CD4-positive, CD25-positive, alpha-beta regulatory T cell (primary cell): ENCODE measurements at regions not wholly inside any gene's neighbourhood (a gene's known extent, or its start where the extent isn't known, plus 50 kb on each side); places are given as distances from the start of the nearest gene placed in this dataset.

ENCODE experiments used
- ATAC-seq, 2 donors: fragments of 150-1000 bp; cut with Tn5 transposase; one replicate each; pipeline ENCODE4 v1.10.0; 2021; ENCODE audit warnings: low read depth in 2 of 2, moderate number of reproducible peaks in 2 of 2, moderate library complexity in 1 of 2
- DNase-seq, 3 donors: peaks; one replicate each; pipeline versions ENCODE4 v3.0.0 to v3.0.0-alpha.2; 2012 to 2022; ENCODE audit warnings: mixed read lengths in 1 of 3
- H3K27ac ChIP-seq: one replicate; pipeline ENCODE4 v1.7.0; 2013; ENCODE audit warnings: mild to moderate bottlenecking, low read length; ENCODE audit not compliant: insufficient read depth, poor library complexity, severe bottlenecking
- H3K27me3 ChIP-seq: one replicate; pipeline ENCODE4 v1.7.0; 2013; ENCODE audit warnings: low read length; ENCODE audit not compliant: control insufficient read depth, insufficient read depth
- H3K36me3 ChIP-seq: one replicate; pipeline ENCODE4 v1.7.0; 2013; ENCODE audit warnings: mild to moderate bottlenecking, low read length, moderate library complexity; ENCODE audit not compliant: control insufficient read depth, insufficient read depth
- H3K4me1 ChIP-seq: 2 replicates; pipeline ENCODE4 v1.7.0; 2013; ENCODE audit warnings: mild to moderate bottlenecking, low read length; ENCODE audit not compliant: insufficient read depth, control insufficient read depth, poor library complexity, severe bottlenecking
- H3K4me3 ChIP-seq: one replicate; pipeline ENCODE4 v1.7.0; 2013; ENCODE audit warnings: low read depth, mild to moderate bottlenecking, low read length, moderate library complexity
- H3K9me3 ChIP-seq, 2 experiments: 1 replicate in 1 of 2; 2 replicates in 1 of 2; pipeline ENCODE4 v1.7.0; 2013; ENCODE audit warnings: low read length in 2 of 2, mild to moderate bottlenecking in 1 of 2, moderate library complexity in 1 of 2; ENCODE audit not compliant: control insufficient read depth in 2 of 2
- H3K27ac Mint-ChIP-seq, 3 donors: one replicate each; pipeline ENCODE4 v1.8.0; 2020 to 2022; ENCODE audit warnings: mild to moderate bottlenecking in 3 of 3, mixed read lengths in 3 of 3, moderate library complexity in 2 of 3
- H3K27me3 Mint-ChIP-seq: one replicate; pipeline ENCODE4 v1.8.0; 2022; ENCODE audit warnings: mild to moderate bottlenecking, mixed read lengths
- H3K36me3 Mint-ChIP-seq: one replicate; pipeline ENCODE4 v1.8.0; 2020; ENCODE audit warnings: mixed read lengths
- H3K4me1 Mint-ChIP-seq, 4 donors: one replicate each; pipeline ENCODE4 v1.8.0; 2020 to 2022; ENCODE audit warnings: mixed read lengths in 4 of 4, mild to moderate bottlenecking in 1 of 4
- H3K4me3 Mint-ChIP-seq, 4 donors: one replicate each; pipeline ENCODE4 v1.8.0; 2020 to 2022; ENCODE audit warnings: mild to moderate bottlenecking in 4 of 4, mixed read lengths in 4 of 4, moderate library complexity in 3 of 4
- H3K9me3 Mint-ChIP-seq, 7 donors: one replicate each; pipeline ENCODE4 v1.8.0; 2020 to 2022; ENCODE audit warnings: mixed read lengths in 7 of 7, mild to moderate bottlenecking in 3 of 7, moderate library complexity in 2 of 7

- H3K9me3 ChIP-seq: no peaks in the 10 kb centered on the region
- H3K4me1 ChIP-seq: no peaks in the 10 kb centered on the region
- H3K36me3 ChIP-seq: no peaks in the 10 kb centered on the region
- Mint-ChIP-seq H3K4me3 (no peak overlapping the region), H3K36me3 (no peaks in the 10 kb centered on the region), H3K9me3 (peaks cover 0 to 6% (median 3%) of the 10 kb centered on the region in 7 donors), H3K27ac (no peak overlapping the region), H3K27me3 (peaks cover 4% of the 10 kb centered on the region), H3K4me1 (peaks cover 0 to 7% (median 0%) of the 10 kb centered on the region in 4 donors)
- no peaks in the 10 kb centered on the region for H3K27me3 ChIP-seq
- ATAC-seq: no peak
- H3K27ac ChIP-seq: no peak overlapping the region
- DNase-seq: no peak
- H3K4me3 ChIP-seq: no peak overlapping the region
Observed at GRCh38 chr12:27907766-27908165, 64.8 kb downstream of the PTHLH start.

GRCh38 chr12:27906658-27907473 lies 65.7 kb downstream of the PTHLH start:
- peaks cover 0 to 7% (median 0%) of the 10 kb centered on the region in 4 donors for H3K4me1 Mint-ChIP-seq
- peaks cover 0 to 6% (median 3%) of the 10 kb centered on the region in 7 donors for H3K9me3 Mint-ChIP-seq
- H3K36me3 Mint-ChIP-seq: no peaks in the 10 kb centered on the region

GRCh38 chr12:27906127-27906500 lies 66.4 kb downstream of the PTHLH start:
- H3K9me3 Mint-ChIP-seq: peaks cover 0 to 6% (median 0%) of the 10 kb centered on the region in 7 donors
- no peaks in the 10 kb centered on the region for H3K36me3 Mint-ChIP-seq
- no peak overlapping the region for H3K4me3 ChIP-seq
- no peak overlapping the region for H3K4me3 Mint-ChIP-seq
- H3K4me1 Mint-ChIP-seq: no peaks in the 10 kb centered on the region
- DNase-seq (no peak), ATAC-seq (no peak)
- no peaks in the 10 kb centered on the region for H3K9me3 ChIP-seq
- H3K4me1 ChIP-seq: no peaks in the 10 kb centered on the region
- no peak overlapping the region for H3K27ac ChIP-seq
- H3K27ac Mint-ChIP-seq: no peak overlapping the region
- H3K27me3 ChIP-seq: no peaks in the 10 kb centered on the region
- H3K36me3 ChIP-seq: no peaks in the 10 kb centered on the region
- H3K27me3 Mint-ChIP-seq: peaks cover 4% of the 10 kb centered on the region

More at GRCh38 chr12:27906658-27907473, 65.7 kb downstream of the PTHLH start:
- Mint-ChIP-seq H3K27ac (no peak overlapping the region), H3K27me3 (peaks cover 4% of the 10 kb centered on the region), H3K4me3 (no peak overlapping the region)
- H3K27me3 ChIP-seq: no peaks in the 10 kb centered on the region
- no peaks in the 10 kb centered on the region for H3K36me3 ChIP-seq
- H3K4me1 ChIP-seq: no peaks in the 10 kb centered on the region
- ATAC-seq (no peak), DNase-seq (no peak)
- no peak overlapping the region for H3K27ac ChIP-seq
- no peak overlapping the region for H3K4me3 ChIP-seq
- H3K9me3 ChIP-seq: no peaks in the 10 kb centered on the region

DNA sequence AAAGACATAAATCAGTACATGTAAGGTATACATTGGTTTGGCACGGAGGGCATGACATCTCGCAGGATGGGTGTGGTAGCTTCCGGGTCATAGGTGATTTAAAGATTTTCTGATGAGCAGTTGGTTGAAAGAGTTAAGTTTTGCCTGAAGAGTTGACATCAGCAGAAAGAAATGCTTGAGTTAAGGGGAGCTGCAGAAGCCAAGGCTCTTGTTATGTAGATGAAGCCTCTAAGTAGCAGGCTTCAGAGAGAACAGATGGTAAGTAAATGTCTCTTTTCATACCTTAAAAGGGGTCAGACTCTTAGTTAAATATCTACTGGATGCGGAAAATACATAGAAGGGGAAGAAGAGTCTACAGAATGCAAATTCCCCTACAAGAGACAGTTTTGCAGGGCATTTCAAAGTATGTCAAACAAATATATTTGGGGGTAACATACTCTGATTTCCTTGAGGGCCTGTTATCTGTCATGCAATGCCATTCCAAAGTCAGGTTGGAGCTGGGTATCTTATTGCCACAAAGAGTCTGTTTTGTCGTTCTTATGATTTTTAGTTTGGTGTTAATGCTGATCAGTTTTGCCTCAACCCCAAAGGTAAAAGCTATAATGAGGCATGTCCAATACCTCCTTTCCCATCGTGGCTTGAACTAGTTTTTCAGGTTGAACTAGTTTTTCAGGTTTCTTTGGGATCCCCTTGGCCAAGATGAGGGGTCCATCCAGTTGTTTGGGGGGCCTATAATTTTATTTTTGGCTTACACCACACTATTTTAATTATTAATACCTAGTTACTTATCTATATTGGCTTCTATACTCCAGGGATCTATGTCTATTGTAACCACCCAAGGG lies 67.0 kb downstream of the PTHLH start:
- no peak overlapping the region for H3K27ac ChIP-seq
- H3K36me3 Mint-ChIP-seq: no peaks in the 10 kb centered on the region
- H3K27me3 Mint-ChIP-seq: peaks cover 4% of the 10 kb centered on the region
- H3K27ac Mint-ChIP-seq: no peak overlapping the region
- H3K4me1 Mint-ChIP-seq: no peaks in the 10 kb centered on the region
- H3K27me3 ChIP-seq: no peaks in the 10 kb centered on the region
- ATAC-seq (no peak), DNase-seq (no peak)
- H3K4me3 Mint-ChIP-seq: no peak overlapping the region
- no peaks in the 10 kb centered on the region for H3K9me3 ChIP-seq
- no peaks in the 10 kb centered on the region for H3K36me3 ChIP-seq
- no peak overlapping the region for H3K4me3 ChIP-seq
- no peaks in the 10 kb centered on the region for H3K4me1 ChIP-seq
- H3K9me3 Mint-ChIP-seq: peaks cover 0 to 6% (median 0%) of the 10 kb centered on the region in 7 donors

DNA sequence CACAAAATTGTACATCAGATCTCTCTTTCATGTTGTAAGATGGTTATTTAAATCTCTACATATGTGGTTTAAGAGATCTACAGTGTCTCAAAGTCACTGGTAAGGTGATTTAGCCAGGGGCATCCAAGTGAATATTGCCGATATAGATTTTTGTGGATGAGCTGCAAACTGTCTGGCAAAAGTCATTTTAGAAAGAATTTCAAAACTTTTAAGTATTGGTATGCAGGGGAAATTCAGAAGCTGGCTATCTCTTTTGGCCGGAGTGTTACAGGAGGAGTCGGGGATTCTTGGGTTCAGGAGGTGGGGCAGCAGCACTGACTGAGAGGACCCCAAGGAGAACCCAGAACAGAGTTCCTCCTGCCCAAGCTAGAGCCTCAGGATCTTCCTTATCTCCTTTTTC lies 69.9 kb downstream of the PTHLH start:
- H3K4me3 Mint-ChIP-seq: no peak overlapping the region
- no peaks in the 10 kb centered on the region for H3K27me3 Mint-ChIP-seq
- H3K36me3 ChIP-seq: no peaks in the 10 kb centered on the region
- H3K9me3 ChIP-seq: no peaks in the 10 kb centered on the region
- no peak overlapping the region for H3K27ac ChIP-seq
- H3K4me3 ChIP-seq: no peak overlapping the region
- ATAC-seq (no peak), DNase-seq (no peak)
- no peak overlapping the region for H3K27ac Mint-ChIP-seq
- no peaks in the 10 kb centered on the region for H3K4me1 ChIP-seq
- no peaks in the 10 kb centered on the region for H3K36me3 Mint-ChIP-seq
- H3K4me1 Mint-ChIP-seq: peaks cover 0 to 3% (median 0%) of the 10 kb centered on the region in 4 donors
- H3K27me3 ChIP-seq: no peaks in the 10 kb centered on the region
- peaks cover 0 to 6% (median 0%) of the 10 kb centered on the region in 7 donors for H3K9me3 Mint-ChIP-seq

DNA sequence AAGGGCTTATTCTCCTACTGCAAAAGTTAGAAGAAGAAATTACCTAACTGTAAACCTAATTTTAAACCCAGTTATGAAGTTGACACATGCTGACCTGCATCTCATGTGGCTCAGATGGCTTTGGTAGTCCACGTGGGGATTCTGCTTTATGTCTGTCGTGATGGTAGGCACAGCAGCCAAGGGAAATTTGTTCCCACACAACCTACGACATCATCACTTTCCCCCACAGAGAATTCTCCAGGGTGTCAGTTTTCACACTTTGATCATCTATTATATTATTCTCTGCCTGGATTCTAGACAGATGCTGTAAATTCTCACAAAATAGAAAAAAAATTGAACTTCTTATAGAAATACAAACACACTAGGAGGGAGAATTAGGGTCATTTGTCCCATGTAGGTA lies 70.6 kb downstream of the PTHLH start:
- H3K36me3 Mint-ChIP-seq: no peaks in the 10 kb centered on the region
- H3K27ac Mint-ChIP-seq: no peak overlapping the region
- H3K9me3 ChIP-seq: no peaks in the 10 kb centered on the region

DNA sequence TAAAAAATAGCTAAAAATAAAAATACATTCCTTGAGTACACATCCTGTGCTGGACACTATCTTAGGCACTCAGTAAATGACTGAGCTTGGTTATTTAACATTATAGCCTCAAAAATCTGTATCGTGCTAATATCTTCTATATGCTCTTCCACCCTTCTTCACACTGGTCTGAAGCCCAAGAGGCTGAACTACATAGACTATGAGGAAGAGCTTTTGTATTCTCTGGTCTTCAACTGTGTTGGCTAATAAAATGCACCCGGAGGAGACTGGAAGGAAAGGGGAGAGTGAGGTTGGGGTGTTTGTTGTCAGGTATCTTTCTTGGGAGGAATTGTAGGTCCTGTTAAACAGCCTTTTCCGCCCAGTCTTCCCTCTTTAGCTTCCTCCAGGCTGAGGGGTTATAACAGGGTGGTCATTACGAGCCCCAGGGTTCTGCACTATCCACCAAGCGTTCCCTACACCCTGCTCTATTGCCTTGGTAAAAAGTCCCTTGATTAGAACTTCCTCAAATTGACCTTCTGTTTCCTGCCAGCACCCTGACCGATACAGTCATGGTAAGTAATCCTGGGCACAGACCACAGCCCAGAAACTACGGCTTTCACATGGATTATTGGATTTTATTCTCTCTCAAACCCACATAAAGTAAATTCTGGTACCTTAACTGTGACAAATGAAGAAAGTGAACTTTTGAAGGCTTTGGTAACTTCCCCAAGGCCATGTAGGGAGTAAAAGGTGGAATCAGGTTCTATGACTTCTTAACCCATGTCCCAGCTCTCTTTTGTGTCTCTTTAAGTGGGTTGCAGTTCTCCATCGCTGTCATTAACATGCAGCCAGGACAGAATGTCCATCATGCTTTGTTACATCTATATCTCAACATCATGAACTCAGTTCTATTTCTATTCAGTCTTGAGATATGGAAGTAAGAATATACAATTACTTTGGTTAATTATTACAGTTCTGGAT lies 71.3 kb downstream of the PTHLH start:
- ATAC-seq (no peak), DNase-seq (no peak)
- Mint-ChIP-seq H3K4me1 (peaks cover 0 to 8% (median 3%) of the 10 kb centered on the region in 4 donors), H3K36me3 (no peaks in the 10 kb centered on the region), H3K4me3 (no peak overlapping the region), H3K27ac (no peak overlapping the region), H3K27me3 (no peaks in the 10 kb centered on the region), H3K9me3 (peaks cover 0 to 6% (median 0%) of the 10 kb centered on the region in 7 donors)
- H3K4me3 ChIP-seq: no peak overlapping the region
- H3K9me3 ChIP-seq: no peaks in the 10 kb centered on the region
- no peaks in the 10 kb centered on the region for H3K36me3 ChIP-seq
- no peak overlapping the region for H3K27ac ChIP-seq
- H3K4me1 ChIP-seq: no peaks in the 10 kb centered on the region
- no peaks in the 10 kb centered on the region for H3K27me3 ChIP-seq

More for the DNA sequence above, 70.6 kb downstream of the PTHLH start:
- Histone ChIP-seq H3K36me3 (no peaks in the 10 kb centered on the region), H3K4me1 (no peaks in the 10 kb centered on the region), H3K27me3 (no peaks in the 10 kb centered on the region), H3K27ac (no peak overlapping the region), H3K4me3 (no peak overlapping the region)
- Mint-ChIP-seq H3K4me3 (no peak overlapping the region), H3K4me1 (peaks cover 0 to 3% (median under 1%) of the 10 kb centered on the region in 4 donors), H3K9me3 (peaks cover 0 to 6% (median 0%) of the 10 kb centered on the region in 7 donors), H3K27me3 (no peaks in the 10 kb centered on the region)
- DNase-seq (no peak), ATAC-seq (no peak)
